Fibroblast of lung (primary cell): ENCODE measurements at regions not wholly inside any gene's neighbourhood (a gene's known extent, or its start where the extent isn't known, plus 50 kb on each side); places are given as distances from the start of the nearest gene placed in this dataset.

ENCODE experiments used
- EZH2 ChIP-seq: IDR thresholded peaks from 2 replicates; pipeline ENCODE4 v1.5.1; 2012; ENCODE audit warnings: low read length, control low read depth, mild to moderate bottlenecking; ENCODE audit errors: missing control alignments
- TF ChIP-seq, protein P1 (sequence below), 2 donors: IDR thresholded peaks in 1 of 2; conservative IDR thresholded peaks in 1 of 2; 1 replicate in 1 of 2; 2 replicates in 1 of 2; pipeline ENCODE4 v1.5.1; 2011 to 2012; ENCODE audit warnings: low read length in 2 of 2, control low read depth in 1 of 2, inconsistent platforms in 1 of 2, low read depth in 1 of 2, mild to moderate bottlenecking in 1 of 2

DNA sequence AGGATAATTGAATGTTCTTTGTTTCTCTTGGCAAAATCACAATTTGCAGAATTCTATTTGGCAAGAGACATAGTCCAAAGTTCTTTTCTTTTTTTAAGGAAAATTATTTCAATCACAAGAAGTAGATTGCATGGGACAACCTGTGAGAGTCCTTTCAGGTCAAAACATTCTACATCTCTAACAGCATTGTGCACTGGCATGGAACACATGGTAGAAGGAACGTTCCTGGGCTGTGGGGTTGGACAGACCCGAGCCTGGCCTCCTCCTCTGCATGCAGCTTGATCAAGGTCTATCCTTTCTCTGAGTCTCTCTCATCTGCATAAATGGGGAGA is 88.6 kb upstream of the CPSF6 start:
- TF ChIP-seq, protein P1, sequence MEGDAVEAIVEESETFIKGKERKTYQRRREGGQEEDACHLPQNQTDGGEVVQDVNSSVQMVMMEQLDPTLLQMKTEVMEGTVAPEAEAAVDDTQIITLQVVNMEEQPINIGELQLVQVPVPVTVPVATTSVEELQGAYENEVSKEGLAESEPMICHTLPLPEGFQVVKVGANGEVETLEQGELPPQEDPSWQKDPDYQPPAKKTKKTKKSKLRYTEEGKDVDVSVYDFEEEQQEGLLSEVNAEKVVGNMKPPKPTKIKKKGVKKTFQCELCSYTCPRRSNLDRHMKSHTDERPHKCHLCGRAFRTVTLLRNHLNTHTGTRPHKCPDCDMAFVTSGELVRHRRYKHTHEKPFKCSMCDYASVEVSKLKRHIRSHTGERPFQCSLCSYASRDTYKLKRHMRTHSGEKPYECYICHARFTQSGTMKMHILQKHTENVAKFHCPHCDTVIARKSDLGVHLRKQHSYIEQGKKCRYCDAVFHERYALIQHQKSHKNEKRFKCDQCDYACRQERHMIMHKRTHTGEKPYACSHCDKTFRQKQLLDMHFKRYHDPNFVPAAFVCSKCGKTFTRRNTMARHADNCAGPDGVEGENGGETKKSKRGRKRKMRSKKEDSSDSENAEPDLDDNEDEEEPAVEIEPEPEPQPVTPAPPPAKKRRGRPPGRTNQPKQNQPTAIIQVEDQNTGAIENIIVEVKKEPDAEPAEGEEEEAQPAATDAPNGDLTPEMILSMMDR (conservative IDR thresholded peaks at IDR 0.05 in 1 of 2, IDR thresholded peaks at IDR 0.05 in 1 of 2; ENCODE audit: low read depth in 1 of 2, low read length in 2 of 2) = no peak
- TF ChIP-seq EZH2 = no peak
